HCT116 (cell line): ENCODE measurements at regions not wholly inside any gene's neighbourhood (a gene's known extent, or its start where the extent isn't known, plus 50 kb on each side); places are given as distances from the start of the nearest gene placed in this dataset.

Experiments used
- ATAC-seq: fragments of 200-7000 bp; cut with Tn5 transposase; 2 replicates; pipeline ENCODE4 v1.9.1; 2020; ENCODE audit warnings: mild to moderate bottlenecking, moderate library complexity
- BruUV-seq: library from RNA; stranded (reverse); fragments of 400-500 nt; replicated peaks from 2 replicates; lab custom pipeline; 2021; lab: Mats Ljungman, UMichigan
- CTCF ChIA-PET: fragments of 300-600 bp; sonication (Branson Sonifier 250); formaldehyde crosslinking; loops from one replicate; lab custom pipeline; 2021; ENCODE audit warnings: antibody characterized with exemption; lab: Charles Lee
- POLR2A ChIA-PET: fragments of 300-600, 350-600 bp; sonication (Branson Sonifier 250); formaldehyde crosslinking; loops from one replicate; lab custom pipeline; 2021; ENCODE audit warnings: antibody characterized with exemption; lab: Charles Lee
- RAD21 ChIA-PET, 2 experiments: fragments of 300-600 bp; sonication (Branson Sonifier 250); formaldehyde crosslinking; loops; one replicate each; lab custom pipeline; 2023; ENCODE audit warnings: low total read pairs in 2 of 2; ENCODE audit not compliant: uncharacterized antibody in 2 of 2, unreplicated experiment in 2 of 2, low non-redundant PET in 1 of 2; lab: Charles Lee
- DNase-seq: peaks from one replicate; pipeline ENCODE4 v3.0.0-alpha.2; 2010; ENCODE audit warnings: low read depth, low spot score
- H2AFZ ChIP-seq: fragments of 200-600 bp; shearing (Covaris generic), sonication (generic); 2 replicates; pipeline ENCODE4 v1.6.1; 2017; ENCODE audit warnings: low read depth, mixed run types, mixed read lengths, antibody characterized with exemption, low read length; ENCODE audit not compliant: poor library complexity, severe bottlenecking
- H3K27ac ChIP-seq: 2 replicates; pipeline ENCODE4 v1.5.1; 2012; ENCODE audit warnings: low read depth, low read length
- H3K27me3 ChIP-seq: fragments of 200-600 bp; sonication (generic); 2 replicates; pipeline ENCODE4 v1.6.1; 2016; ENCODE audit warnings: mixed run types, low read length, mixed read lengths; ENCODE audit not compliant: insufficient read depth
- H3K36me3 ChIP-seq, 2 experiments: fragments of 200-500 bp in 1 of 2; fragments of 200-600 bp in 1 of 2; sonication (Bioruptor generic) in 1 of 2; sonication (generic) in 1 of 2; 2 replicates each; pipeline versions ENCODE4 v1.5.1 to v1.6.1; 2014 to 2016; ENCODE audit warnings: low read length in 2 of 2, inconsistent platforms in 1 of 2, mixed read lengths in 1 of 2, mixed run types in 1 of 2; ENCODE audit not compliant: insufficient read depth in 2 of 2, control insufficient read depth in 1 of 2
- H3K4me1 ChIP-seq, 2 experiments: fragments of 200-600 bp in 1 of 2; sonication (generic) in 1 of 2; 2 replicates each; pipeline versions ENCODE4 v1.5.1 to v1.6.1; 2012 to 2017; ENCODE audit warnings: low read length in 2 of 2, inconsistent platforms in 1 of 2, mild to moderate bottlenecking in 1 of 2, mixed read lengths in 1 of 2, mixed run types in 1 of 2, moderate library complexity in 1 of 2; ENCODE audit not compliant: insufficient read depth in 2 of 2, control insufficient read depth in 1 of 2
- H3K4me2 ChIP-seq: fragments of 200-600 bp; sonication (generic); 2 replicates; pipeline ENCODE4 v1.6.1; 2017; ENCODE audit warnings: mixed run types, low read length, mixed read lengths
- H3K4me3 ChIP-seq, 2 experiments: fragments of 200-600 bp in 1 of 2; sonication (generic) in 1 of 2; replicated peaks in 1 of 2; 2 replicates each; pipeline ENCODE4 v1.5.1; 2011 to 2016; ENCODE audit warnings: low read length in 2 of 2, control low read depth in 1 of 2, low read depth in 1 of 2, mild to moderate bottlenecking in 1 of 2, mixed read lengths in 1 of 2, mixed run types in 1 of 2
- H3K79me2 ChIP-seq: fragments of 200-600 bp; sonication (generic); 2 replicates; pipeline ENCODE4 v1.6.1; 2017; ENCODE audit warnings: mild to moderate bottlenecking, mixed run types, low read length, moderate library complexity, mixed read lengths; ENCODE audit not compliant: insufficient read depth
- H3K9ac ChIP-seq: fragments of 200-600 bp; sonication (generic); 2 replicates; pipeline ENCODE4 v1.6.1; 2016; ENCODE audit warnings: low read length, mixed read lengths
- H3K9me2 ChIP-seq: fragments of 200-600 bp; sonication (generic), shearing (Covaris generic); 2 replicates; pipeline ENCODE4 v1.6.1; 2017; ENCODE audit warnings: mixed run types, mild to moderate bottlenecking, moderate library complexity; ENCODE audit not compliant: insufficient read depth
- H3K9me3 ChIP-seq, 2 experiments: fragments of 200-500 bp in 1 of 2; fragments of 200-600 bp in 1 of 2; sonication (Bioruptor generic) in 1 of 2; sonication (generic) in 1 of 2; 2 replicates each; pipeline ENCODE4 v1.6.1; 2014 to 2017; ENCODE audit warnings: low read length in 2 of 2, mixed read lengths in 2 of 2, inconsistent platforms in 1 of 2, low read depth in 1 of 2, mild to moderate bottlenecking in 1 of 2, mixed run types in 1 of 2, moderate library complexity in 1 of 2; ENCODE audit not compliant: control insufficient read depth in 1 of 2, insufficient read depth in 1 of 2
- H4K20me1 ChIP-seq: fragments of 200-600 bp; sonication (generic), shearing (Covaris generic); 2 replicates; pipeline ENCODE4 v1.6.1; 2017; ENCODE audit warnings: mixed run types, mild to moderate bottlenecking, moderate library complexity; ENCODE audit not compliant: insufficient read depth
- ATF3 ChIP-seq: IDR thresholded peaks from 2 replicates; pipeline ENCODE4 v1.6.1; 2012
- CEBPB ChIP-seq: IDR thresholded peaks from 2 replicates; pipeline ENCODE4 v1.6.1; 2012; ENCODE audit warnings: low read depth
- ELF1 ChIP-seq: IDR thresholded peaks from 2 replicates; pipeline ENCODE4 v1.6.1; 2012; ENCODE audit warnings: low read depth, borderline replicate concordance
- MAX ChIP-seq: IDR thresholded peaks from 2 replicates; pipeline ENCODE4 v1.6.1; 2012
- POLR2A ChIP-seq: IDR thresholded peaks from 2 replicates; pipeline ENCODE4 v1.7.0; 2011; ENCODE audit warnings: borderline replicate concordance; ENCODE audit not compliant: insufficient read depth, insufficient read length; ENCODE audit errors: extremely low read depth
- POLR2AphosphoS5 ChIP-seq: IDR thresholded peaks from 2 replicates; pipeline ENCODE4 v1.6.1; 2011; ENCODE audit warnings: mild to moderate bottlenecking, low read depth, low read length, moderate library complexity
- RAD21 ChIP-seq: IDR thresholded peaks from 2 replicates; pipeline ENCODE4 v1.6.1; 2012; ENCODE audit warnings: low read depth, mild to moderate bottlenecking
- REST ChIP-seq: IDR thresholded peaks from 2 replicates; pipeline ENCODE4 v1.6.1; 2012; ENCODE audit warnings: low read depth
- SIN3A ChIP-seq: IDR thresholded peaks from 2 replicates; pipeline ENCODE4 v1.6.1; 2012; ENCODE audit warnings: low read depth
- SP1 ChIP-seq: IDR thresholded peaks from 2 replicates; pipeline ENCODE4 v1.6.1; 2012; ENCODE audit warnings: low read depth
- TCF7L2 ChIP-seq: IDR thresholded peaks from 2 replicates; pipeline ENCODE4 v1.7.0; 2011; ENCODE audit warnings: borderline replicate concordance, inconsistent platforms; ENCODE audit not compliant: insufficient read depth, insufficient read length; ENCODE audit errors: extremely low read depth
- YY1 ChIP-seq: IDR thresholded peaks from 2 replicates; pipeline ENCODE4 v1.6.1; 2011; ENCODE audit warnings: low read length, low read depth, moderate library complexity, mild to moderate bottlenecking; ENCODE audit not compliant: insufficient replicate concordance; ENCODE audit errors: extremely low read depth
- ZBTB33 ChIP-seq: IDR thresholded peaks from 2 replicates; pipeline ENCODE4 v1.6.1; 2011; ENCODE audit warnings: mild to moderate bottlenecking, low read length, moderate library complexity; ENCODE audit not compliant: insufficient replicate concordance; ENCODE audit errors: extremely low read depth
- ZFX ChIP-seq: fragments of 450-650 bp; IDR thresholded peaks from 2 replicates; pipeline ENCODE4 v1.6.1; 2017
- intact Hi-C: fragments of 100-400 bp; cut with micrococcal nuclease; formaldehyde crosslinking; loops from 2 replicates; pipeline ENCODE4 v1.10.0; 2022

- no TSS peak for BruUV-seq
- DNase-seq, result no peak
- Histone ChIP-seq H3K4me3 (no peak overlapping the region), H4K20me1 (no peaks in the 10 kb centered on the region), H3K4me2 (no peak overlapping the region), H3K9me3 (peaks cover 0 to 12% of the 10 kb centered on the region in 2 experiments; a peak in 2 of 4 replicates), H3K9me2 (no peaks in the 10 kb centered on the region), H3K9ac (no peak overlapping the region), H3K27me3 (no peaks in the 10 kb centered on the region), H2AFZ (no peak overlapping the region), H3K4me1 (no peaks in the 10 kb centered on the region), H3K36me3 (no peaks in the 10 kb centered on the region), H3K79me2 (no peaks in the 10 kb centered on the region), H3K27ac (no peak overlapping the region)
- intact Hi-C loops, result no loop called here
- CTCF ChIA-PET, result no interaction called here
- POLR2A ChIA-PET, result no interaction called here
- no peak for TF ChIP-seq REST
- no peak for TF ChIP-seq RAD21
- no peak for TF ChIP-seq POLR2A
- no peak for TF ChIP-seq ELF1
- TF ChIP-seq ZFX, result no peak
- TF ChIP-seq SP1, result no peak
- TF ChIP-seq ATF3, result no peak
- TF ChIP-seq POLR2AphosphoS5, result no peak
- TF ChIP-seq SIN3A, result no peak
- TF ChIP-seq YY1, result no peak
- no peak for TF ChIP-seq CEBPB
- TF ChIP-seq TCF7L2, result no peak
- TF ChIP-seq MAX, result no peak
- no peak for TF ChIP-seq ZBTB33
- RAD21 ChIA-PET, result no interaction called here
- no peak for ATAC-seq
These were observed 657.1 kb upstream of the SEL1L start for GRCh38 chr14:82190742-82191141.
